ENCODE measurements at regions not wholly inside any gene's neighbourhood (a gene's known extent, or its start where the extent isn't known, plus 50 kb on each side); places are given as distances from the start of the nearest gene placed in this dataset.

GRCh38 chr4:138680256-138680655, 335.3 kb upstream of the NOCT start:
- TF ChIP-seq CTCF (IDR thresholded peaks at IDR 0.05; ENCODE audit: low read length) (no peak), EZH2 (optimal IDR thresholded peaks at IDR 0.05; ENCODE audit: low read depth, low read length) (no peak)
